ENCODE measurements at regions not wholly inside any gene's neighbourhood (a gene's known extent, or its start where the extent isn't known, plus 50 kb on each side); places are given as distances from the start of the nearest gene placed in this dataset.

- ATAC-seq (no peak), DNase-seq (no peak)
- Mint-ChIP-seq H3K9me3 (no peaks in the 10 kb centered on the region), H3K4me3 (no peak overlapping the region), H3K27me3 (peaks cover 20% of the 10 kb centered on the region), H3K27ac (no peak overlapping the region), H3K4me1 (no peaks in the 10 kb centered on the region)
Observed at GRCh38 chr10:83943920-83944319, 195.4 kb upstream of the GHITM start.

- Mint-ChIP-seq H3K4me3 (no peak overlapping the region), H3K27me3 (peaks cover 20% of the 10 kb centered on the region), H3K4me1 (no peaks in the 10 kb centered on the region), H3K9me3 (no peaks in the 10 kb centered on the region), H3K27ac (no peak overlapping the region)
- ATAC-seq, result no peak
- DNase-seq, result no peak
Observed at GRCh38 chr10:83945982-83946718, 193.2 kb upstream of the GHITM start.

- DNase-seq (no peak), ATAC-seq (no peak)
- no peaks in the 10 kb centered on the region for H3K4me1 Mint-ChIP-seq
- H3K4me3 Mint-ChIP-seq, result no peak overlapping the region
- H3K27ac Mint-ChIP-seq, result no peak overlapping the region
- peaks cover 10% of the 10 kb centered on the region for H3K27me3 Mint-ChIP-seq
- H3K9me3 Mint-ChIP-seq, result no peaks in the 10 kb centered on the region
Observed at GRCh38 chr10:83952314-83952713, 187.0 kb upstream of the GHITM start.

GRCh38 chr10:83953589-83953988 lies 185.7 kb upstream of the GHITM start:
- ATAC-seq (no peak), DNase-seq (no peak)
- Mint-ChIP-seq H3K27me3 (peaks cover 7% of the 10 kb centered on the region), H3K9me3 (no peaks in the 10 kb centered on the region), H3K27ac (no peak overlapping the region), H3K4me3 (no peak overlapping the region), H3K4me1 (no peaks in the 10 kb centered on the region)

- no peak for DNase-seq
- ATAC-seq, result no peak
- Mint-ChIP-seq H3K4me3 (no peak overlapping the region), H3K27ac (no peak overlapping the region), H3K27me3 (peaks cover 7% of the 10 kb centered on the region), H3K4me1 (no peaks in the 10 kb centered on the region), H3K9me3 (no peaks in the 10 kb centered on the region)
Observed at GRCh38 chr10:83954193-83954799, 185.0 kb upstream of the GHITM start.

GRCh38 chr10:83955406-83955805 lies 183.9 kb upstream of the GHITM start:
- ATAC-seq (no peak), DNase-seq (no peak)
- H3K4me1 Mint-ChIP-seq, result no peaks in the 10 kb centered on the region
- H3K9me3 Mint-ChIP-seq, result no peaks in the 10 kb centered on the region
- no peak overlapping the region for H3K27ac Mint-ChIP-seq
- H3K4me3 Mint-ChIP-seq, result no peak overlapping the region
- peaks cover 7% of the 10 kb centered on the region for H3K27me3 Mint-ChIP-seq

GRCh38 chr10:83957168-83957947 lies 182.0 kb upstream of the GHITM start:
- peaks cover 7% of the 10 kb centered on the region for H3K27me3 Mint-ChIP-seq
- DNase-seq, result no peak
- no peak overlapping the region for H3K4me3 Mint-ChIP-seq
- no peaks in the 10 kb centered on the region for H3K9me3 Mint-ChIP-seq
- H3K27ac Mint-ChIP-seq, result no peak overlapping the region
- H3K4me1 Mint-ChIP-seq, result no peaks in the 10 kb centered on the region
- no peak for ATAC-seq

- Mint-ChIP-seq H3K27me3 (peaks cover 7% of the 10 kb centered on the region), H3K4me1 (no peaks in the 10 kb centered on the region), H3K27ac (no peak overlapping the region), H3K9me3 (no peaks in the 10 kb centered on the region), H3K4me3 (no peak overlapping the region)
- no peak for DNase-seq
- ATAC-seq, result no peak
Observed at GRCh38 chr10:83959328-83959727, 180.0 kb upstream of the GHITM start.

- Mint-ChIP-seq H3K4me1 (no peaks in the 10 kb centered on the region), H3K27ac (no peak overlapping the region), H3K27me3 (peaks cover 7% of the 10 kb centered on the region), H3K9me3 (no peaks in the 10 kb centered on the region), H3K4me3 (no peak overlapping the region)
- no peak for ATAC-seq
- DNase-seq, result no peak
Observed at GRCh38 chr10:83960125-83960524, 179.2 kb upstream of the GHITM start.

- no peak for ATAC-seq
Observed at GRCh38 chr10:83961620-83962019, 177.7 kb upstream of the GHITM start.

GRCh38 chr10:83963446-83963845 lies 175.9 kb upstream of the GHITM start:
- Mint-ChIP-seq H3K9me3 (no peaks in the 10 kb centered on the region), H3K4me3 (no peak overlapping the region), H3K4me1 (no peaks in the 10 kb centered on the region), H3K27me3 (no peaks in the 10 kb centered on the region), H3K27ac (no peak overlapping the region)
- ATAC-seq, result no peak
- DNase-seq, result no peak

More at GRCh38 chr10:83961620-83962019, 177.7 kb upstream of the GHITM start:
- no peaks in the 10 kb centered on the region for H3K4me1 Mint-ChIP-seq
- no peak overlapping the region for H3K4me3 Mint-ChIP-seq
- no peaks in the 10 kb centered on the region for H3K9me3 Mint-ChIP-seq
- H3K27ac Mint-ChIP-seq, result no peak overlapping the region
- no peak for DNase-seq
- H3K27me3 Mint-ChIP-seq, result peaks cover 4% of the 10 kb centered on the region

- H3K27me3 Mint-ChIP-seq, result no peaks in the 10 kb centered on the region
- no peak for ATAC-seq
- H3K4me3 Mint-ChIP-seq, result no peak overlapping the region
- no peaks in the 10 kb centered on the region for H3K9me3 Mint-ChIP-seq
- H3K4me1 Mint-ChIP-seq, result no peaks in the 10 kb centered on the region
- no peak for DNase-seq
- H3K27ac Mint-ChIP-seq, result no peak overlapping the region
Observed at GRCh38 chr10:83965473-83965872, 173.8 kb upstream of the GHITM start.

GRCh38 chr10:83968052-83968451 lies 171.3 kb upstream of the GHITM start:
- Mint-ChIP-seq H3K27ac (peak overlapping the region in 1 of 2 donors; percentile 19), H3K9me3 (no peaks in the 10 kb centered on the region)
- no peak for ATAC-seq

GRCh38 chr10:83978681-83979383 lies 160.5 kb upstream of the GHITM start:
- H3K4me1 Mint-ChIP-seq, result no peaks in the 10 kb centered on the region
- H3K4me3 Mint-ChIP-seq, result no peak overlapping the region
- H3K27me3 Mint-ChIP-seq, result no peaks in the 10 kb centered on the region
- H3K9me3 Mint-ChIP-seq, result no peaks in the 10 kb centered on the region
- no peak for ATAC-seq
- no peak for DNase-seq
- no peak overlapping the region for H3K27ac Mint-ChIP-seq

More at GRCh38 chr10:83968052-83968451, 171.3 kb upstream of the GHITM start:
- Mint-ChIP-seq H3K27me3 (no peaks in the 10 kb centered on the region), H3K4me3 (no peak overlapping the region), H3K4me1 (no peaks in the 10 kb centered on the region)
- no peak for DNase-seq

- Mint-ChIP-seq H3K27ac (peak overlapping the region in 1 of 2 donors; percentile 15), H3K27me3 (no peaks in the 10 kb centered on the region), H3K9me3 (no peaks in the 10 kb centered on the region), H3K4me1 (no peaks in the 10 kb centered on the region), H3K4me3 (no peak overlapping the region)
- DNase-seq, result no peak
- no peak for ATAC-seq
Observed at GRCh38 chr10:83982812-83983211, 156.5 kb upstream of the GHITM start.
